B cell (primary cell): ENCODE measurements at regions not wholly inside any gene's neighbourhood (a gene's known extent, or its start where the extent isn't known, plus 50 kb on each side); places are given as distances from the start of the nearest gene placed in this dataset.

Experiments used
- ATAC-seq: fragments of 200-7000 bp; cut with Tn5 transposase; one replicate; pipeline ENCODE4 v1.10.0; 2021; ENCODE audit warnings: low read depth, mild to moderate bottlenecking, moderate number of reproducible peaks, moderate library complexity
- CTCF ChIA-PET: fragments of 350-600 bp; sonication (Branson Sonifier 250); formaldehyde crosslinking; loops from one replicate; lab custom pipeline; 2021; ENCODE audit warnings: antibody characterized with exemption, inconsistent platforms; lab: Charles Lee
- POLR2A ChIA-PET: fragments of 350-600 bp; sonication (Branson Sonifier 250); formaldehyde crosslinking; loops from one replicate; lab custom pipeline; 2021; ENCODE audit warnings: antibody characterized with exemption; lab: Charles Lee
- DNase-seq: peaks from one replicate; pipeline ENCODE4 v3.0.0; 2013
- H2AFZ ChIP-seq: 2 replicates; pipeline ENCODE4 v1.6.1; 2012; ENCODE audit warnings: mild to moderate bottlenecking, low read depth, low read length; ENCODE audit not compliant: insufficient read depth, poor library complexity, severe bottlenecking
- H3K27ac ChIP-seq, 2 donors: 1 replicate in 1 of 2; 2 replicates in 1 of 2; pipeline ENCODE4 v1.5.1; 2012 to 2013; ENCODE audit warnings: low read length in 2 of 2, mild to moderate bottlenecking in 2 of 2, moderate library complexity in 1 of 2
- H3K27me3 ChIP-seq, 4 experiments: fragments of 200-600 bp in 1 of 4; sonication (generic) in 1 of 4; replicated peaks in 1 of 4; 1 replicate in 2 of 4; 2 replicates in 2 of 4; pipeline versions ENCODE4 v1.6.1 to v1.7.0; 2013 to 2016; ENCODE audit warnings: low read length in 3 of 4, mild to moderate bottlenecking in 2 of 4, mixed read lengths in 1 of 4, moderate library complexity in 1 of 4; ENCODE audit not compliant: insufficient read depth in 4 of 4, control insufficient read depth in 3 of 4; ENCODE audit errors: control extremely low read depth in 1 of 4
- H3K36me3 ChIP-seq, 2 experiments: replicated peaks in 1 of 2; 1 replicate in 1 of 2; 2 replicates in 1 of 2; pipeline versions ENCODE4 v1.6.1 to v1.7.1; 2013; ENCODE audit warnings: low read length in 1 of 2; ENCODE audit not compliant: insufficient read depth in 2 of 2, control insufficient read depth in 1 of 2; ENCODE audit errors: control extremely low read depth in 1 of 2, extremely low read depth in 1 of 2
- H3K4me1 ChIP-seq, 2 donors: fragments of 200-600 bp in 1 of 2; sonication (generic) in 1 of 2; 1 replicate in 1 of 2; 2 replicates in 1 of 2; pipeline versions ENCODE4 v1.5.1 to v1.6.1; 2013 to 2017; ENCODE audit warnings: low read length in 2 of 2; ENCODE audit not compliant: control insufficient read depth in 2 of 2, insufficient read depth in 2 of 2
- H3K4me2 ChIP-seq: replicated peaks from 2 replicates; pipeline ENCODE3; 2012; ENCODE audit warnings: mild to moderate bottlenecking, low read depth, low read length; ENCODE audit not compliant: poor library complexity, severe bottlenecking
- H3K4me3 ChIP-seq, 5 experiments: fragments of 200-600 bp in 1 of 5; sonication (generic) in 1 of 5; 1 replicate in 3 of 5; 2 replicates in 2 of 5; pipeline versions ENCODE4 v1.5.1 to v1.7.0; 2011 to 2016; ENCODE audit warnings: low read length in 4 of 5, mild to moderate bottlenecking in 4 of 5, low read depth in 2 of 5, control low read depth in 1 of 5, moderate library complexity in 1 of 5; ENCODE audit not compliant: insufficient read depth in 1 of 5; ENCODE audit errors: control extremely low read depth in 1 of 5, extremely low read depth in 1 of 5
- H3K79me2 ChIP-seq: fragments of 200-600 bp; sonication (generic); one replicate; pipeline ENCODE4 v1.6.0; 2016; ENCODE audit warnings: low read length; ENCODE audit not compliant: control insufficient read depth, insufficient read depth
- H3K9ac ChIP-seq: fragments of 200-600 bp; sonication (generic); 2 replicates; pipeline ENCODE4 v1.6.1; 2017; ENCODE audit warnings: mild to moderate bottlenecking, low read length, moderate library complexity
- H3K9me3 ChIP-seq, 3 donors: one replicate each; pipeline versions ENCODE4 v1.6.1 to v1.7.1; 2013; ENCODE audit warnings: low read length in 2 of 3; ENCODE audit not compliant: control insufficient read depth in 2 of 3, insufficient read depth in 1 of 3; ENCODE audit errors: control extremely low read depth in 1 of 3
- H4K20me1 ChIP-seq: 2 replicates; pipeline ENCODE4 v1.6.0; 2012; ENCODE audit warnings: mild to moderate bottlenecking, low read length; ENCODE audit not compliant: insufficient read depth, control insufficient read depth, poor library complexity, severe bottlenecking
- H3K27ac Mint-ChIP-seq: one replicate; pipeline ENCODE4 v1.8.0; 2021; ENCODE audit warnings: mixed read lengths
- H3K27me3 Mint-ChIP-seq: one replicate; pipeline ENCODE4 v1.8.0; 2021; ENCODE audit warnings: mixed read lengths
- H3K4me1 Mint-ChIP-seq: one replicate; pipeline ENCODE4 v1.8.0; 2021; ENCODE audit warnings: mixed read lengths
- H3K4me3 Mint-ChIP-seq: one replicate; pipeline ENCODE4 v1.8.0; 2021; ENCODE audit warnings: mixed read lengths
- H3K9me3 Mint-ChIP-seq: one replicate; pipeline ENCODE4 v1.8.0; 2022; ENCODE audit warnings: mixed read lengths; ENCODE audit not compliant: insufficient read depth
- EZH2 ChIP-seq: IDR thresholded peaks from 2 replicates; pipeline ENCODE4 v1.6.1; 2012; ENCODE audit warnings: borderline replicate concordance, low read depth, mild to moderate bottlenecking, moderate library complexity, low read length; ENCODE audit not compliant: insufficient read depth, poor library complexity, severe bottlenecking
- WGBS: methylation state at CpG from one replicate; pipeline ENCODE4 v1.1.5; 2013; ENCODE audit warnings: missing lambda C conversion rate; ENCODE audit not compliant: insufficient coverage; 5-methylcytosine and 5-hydroxymethylcytosine counted together
- intact Hi-C: fragments of 100-400 bp; cut with micrococcal nuclease; formaldehyde crosslinking; loops from one replicate; pipeline ENCODE4 v1.10.0; 2022
- TF ChIP-seq, protein P1 (sequence below): fragments of 200-600 bp; IDR thresholded peaks from one replicate; pipeline ENCODE4 v1.8.0; 2022; ENCODE audit warnings: antibody characterized with exemption, mild to moderate bottlenecking

DNA sequence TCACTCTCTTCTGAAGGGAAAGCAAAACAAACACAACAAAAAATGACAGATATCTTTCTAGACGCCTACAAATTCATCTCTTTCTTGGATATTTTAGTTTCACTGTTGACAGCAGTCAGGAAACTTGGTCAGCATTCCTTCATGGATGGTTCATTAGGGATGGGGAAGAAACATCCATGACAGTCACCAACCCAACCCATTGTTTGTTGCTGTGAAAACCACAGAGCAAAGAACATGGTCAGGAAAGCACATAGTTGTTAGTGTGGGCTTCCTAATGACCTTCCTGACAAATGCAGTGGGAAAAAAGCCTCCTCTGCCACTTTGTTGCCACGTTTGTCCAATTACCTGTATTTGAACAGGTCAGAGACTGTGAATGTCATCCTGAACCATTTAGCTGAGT, 139.8 kb upstream of the SNX19 start:
- intact Hi-C loops, result no loop called here
- no peak overlapping the region for H3K4me3 ChIP-seq
- POLR2A ChIA-PET, result no interaction called here
- no peak overlapping the region for H3K27ac Mint-ChIP-seq
- H3K27me3 ChIP-seq, result no peaks in the 10 kb centered on the region
- CTCF ChIA-PET, result no interaction called here
- H3K9ac ChIP-seq, result no peak overlapping the region
- no peaks in the 10 kb centered on the region for H3K36me3 ChIP-seq
- no peaks in the 10 kb centered on the region for H3K4me1 ChIP-seq
- TF ChIP-seq, protein P1, sequence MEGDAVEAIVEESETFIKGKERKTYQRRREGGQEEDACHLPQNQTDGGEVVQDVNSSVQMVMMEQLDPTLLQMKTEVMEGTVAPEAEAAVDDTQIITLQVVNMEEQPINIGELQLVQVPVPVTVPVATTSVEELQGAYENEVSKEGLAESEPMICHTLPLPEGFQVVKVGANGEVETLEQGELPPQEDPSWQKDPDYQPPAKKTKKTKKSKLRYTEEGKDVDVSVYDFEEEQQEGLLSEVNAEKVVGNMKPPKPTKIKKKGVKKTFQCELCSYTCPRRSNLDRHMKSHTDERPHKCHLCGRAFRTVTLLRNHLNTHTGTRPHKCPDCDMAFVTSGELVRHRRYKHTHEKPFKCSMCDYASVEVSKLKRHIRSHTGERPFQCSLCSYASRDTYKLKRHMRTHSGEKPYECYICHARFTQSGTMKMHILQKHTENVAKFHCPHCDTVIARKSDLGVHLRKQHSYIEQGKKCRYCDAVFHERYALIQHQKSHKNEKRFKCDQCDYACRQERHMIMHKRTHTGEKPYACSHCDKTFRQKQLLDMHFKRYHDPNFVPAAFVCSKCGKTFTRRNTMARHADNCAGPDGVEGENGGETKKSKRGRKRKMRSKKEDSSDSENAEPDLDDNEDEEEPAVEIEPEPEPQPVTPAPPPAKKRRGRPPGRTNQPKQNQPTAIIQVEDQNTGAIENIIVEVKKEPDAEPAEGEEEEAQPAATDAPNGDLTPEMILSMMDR, result no peak
- TF ChIP-seq EZH2, result no peak
- no peak overlapping the region for H3K4me2 ChIP-seq
- no peaks in the 10 kb centered on the region for H3K4me1 Mint-ChIP-seq
- ATAC-seq (no peak), DNase-seq (no peak)
- no peaks in the 10 kb centered on the region for H3K9me3 Mint-ChIP-seq
- H3K4me3 Mint-ChIP-seq, result no peak overlapping the region
- H3K27me3 Mint-ChIP-seq, result peaks cover 7% of the 10 kb centered on the region
- H3K79me2 ChIP-seq, result no peaks in the 10 kb centered on the region
- H4K20me1 ChIP-seq, result no peaks in the 10 kb centered on the region
- no peak overlapping the region for H2AFZ ChIP-seq
- peaks cover 0 to 2% (median 0%) of the 10 kb centered on the region in 3 donors for H3K9me3 ChIP-seq
- H3K27ac ChIP-seq, result no peak overlapping the region
- WGBS, result 38% methylated on average over 1 of the region's 2 CpGs

DNA sequence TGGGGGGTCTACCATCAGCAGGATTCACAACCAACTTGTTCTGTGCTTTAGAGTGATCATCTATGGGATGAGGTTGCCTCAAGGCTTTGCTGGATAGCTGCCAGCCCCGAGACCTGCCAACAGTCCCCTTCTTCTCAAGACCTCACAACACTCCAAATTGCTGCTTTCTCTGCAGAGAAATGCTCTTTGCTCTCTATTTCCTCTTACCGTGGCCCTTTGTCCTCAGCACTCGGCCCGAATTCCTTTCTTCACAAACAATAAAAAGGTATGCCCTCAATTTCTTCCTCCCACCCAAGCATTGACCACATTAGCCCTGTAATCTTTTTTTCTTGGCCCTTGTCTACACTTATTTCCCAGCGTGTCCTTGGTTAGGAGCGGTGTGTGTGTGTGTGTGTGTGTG, 147.4 kb upstream of the SNX19 start:
- Mint-ChIP-seq H3K4me3 (no peak overlapping the region), H3K9me3 (no peaks in the 10 kb centered on the region), H3K27ac (no peak overlapping the region), H3K4me1 (no peaks in the 10 kb centered on the region), H3K27me3 (peaks cover 14% of the 10 kb centered on the region)
- ChIA-PET POLR2A (no interaction called here), CTCF (interaction anchor here (1.6 kb wide), 1 partner anchor 1878 kb away, joined by 5 read pairs; no protein-coding TSS in a partner anchor)
- Histone ChIP-seq H3K27ac (no peak overlapping the region), H4K20me1 (no peaks in the 10 kb centered on the region), H3K4me3 (no peak overlapping the region), H3K79me2 (no peaks in the 10 kb centered on the region), H3K4me2 (no peak overlapping the region), H3K9ac (no peak overlapping the region), H3K4me1 (no peaks in the 10 kb centered on the region), H3K27me3 (peaks cover 0 to 3% (median 0%) of the 10 kb centered on the region in 4 experiments), H3K9me3 (no peaks in the 10 kb centered on the region), H2AFZ (no peak overlapping the region), H3K36me3 (no peaks in the 10 kb centered on the region)
- ATAC-seq (no peak), DNase-seq (no peak)
- 64% methylated on average over 2 of the region's 6 CpGs for WGBS
- TF ChIP-seq, protein P1, result no peak
- TF ChIP-seq EZH2, result no peak
- intact Hi-C loops, result loop anchor here (5.0 kb wide), 1 partner anchor 609 kb away; no protein-coding TSS in a partner anchor
